HepG2 (cell line): ENCODE measurements at regions not wholly inside any gene's neighbourhood (a gene's known extent, or its start where the extent isn't known, plus 50 kb on each side); places are given as distances from the start of the nearest gene placed in this dataset.

Experiments
- ATF7 ChIP-seq, 2 experiments: fragments of 450-650 bp in 1 of 2; sonication (generic) in 1 of 2; formaldehyde crosslinking in 1 of 2; IDR thresholded peaks; 2 replicates each; pipeline versions ENCODE4 v1.4.0 to v1.6.1; 2016 to 2020; ENCODE audit warnings: antibody characterized with exemption in 1 of 2, mild to moderate bottlenecking in 1 of 2, missing genetic modification reagents in 1 of 2
- POLR2A ChIP-seq, 2 experiments: IDR thresholded peaks; 2 replicates each; pipeline ENCODE4 v1.6.1; 2011; ENCODE audit warnings: low read depth in 2 of 2, low read length in 2 of 2, mild to moderate bottlenecking in 1 of 2, moderate library complexity in 1 of 2; ENCODE audit not compliant: insufficient read depth in 1 of 2
- SRY ChIP-seq: sonication (generic); formaldehyde crosslinking; IDR thresholded peaks from 2 replicates; pipeline ENCODE4 v1.8.0; 2022; ENCODE audit warnings: mild to moderate bottlenecking, missing genetic modification reagents
- ZBTB8A ChIP-seq: sonication (generic); formaldehyde crosslinking; IDR thresholded peaks from 2 replicates; pipeline ENCODE4 v1.4.0; 2020; ENCODE audit warnings: mild to moderate bottlenecking, low read depth, missing genetic modification reagents, borderline replicate concordance
- TF ChIP-seq, protein P1 (sequence below): sonication (generic); formaldehyde crosslinking; IDR thresholded peaks from 2 replicates; pipeline ENCODE4 v1.5.0; 2020; ENCODE audit warnings: mild to moderate bottlenecking, missing genetic modification reagents
- TF ChIP-seq, protein P2 (sequence below): sonication (generic); formaldehyde crosslinking; IDR thresholded peaks from 2 replicates; pipeline ENCODE4 v1.5.0; 2020; ENCODE audit warnings: mild to moderate bottlenecking, missing genetic modification reagents, moderate library complexity
- TF ChIP-seq, protein P3 (sequence below): sonication (generic); formaldehyde crosslinking; conservative IDR thresholded peaks from 2 replicates; pipeline ENCODE4 v1.4.0; 2020; ENCODE audit warnings: missing genetic modification reagents

DNA sequence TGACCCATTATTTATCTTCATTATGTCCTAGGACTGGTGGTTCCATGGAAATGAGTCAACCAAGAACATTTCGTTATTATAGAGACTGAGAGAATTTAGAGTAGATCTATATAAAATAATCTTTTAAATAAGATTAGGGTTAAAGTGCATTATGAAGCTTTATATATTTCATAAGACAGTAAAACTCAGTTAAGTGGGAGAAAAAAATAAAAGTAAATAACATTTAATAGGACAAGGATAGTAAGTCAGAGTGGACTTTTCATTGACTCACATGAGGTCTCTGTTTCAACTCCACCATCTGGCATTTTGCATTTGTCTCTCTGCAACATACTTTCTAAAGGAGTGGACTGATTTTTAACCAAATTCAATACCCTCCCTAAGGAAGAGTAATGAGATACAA lies 125.3 kb upstream of the CCDC68 start:
- no peak for TF ChIP-seq POLR2A (IDR thresholded peaks at IDR 0.05; ENCODE audit: insufficient read depth in 1 of 2, low read depth in 2 of 2, low read length in 2 of 2)
- TF ChIP-seq, protein P1, sequence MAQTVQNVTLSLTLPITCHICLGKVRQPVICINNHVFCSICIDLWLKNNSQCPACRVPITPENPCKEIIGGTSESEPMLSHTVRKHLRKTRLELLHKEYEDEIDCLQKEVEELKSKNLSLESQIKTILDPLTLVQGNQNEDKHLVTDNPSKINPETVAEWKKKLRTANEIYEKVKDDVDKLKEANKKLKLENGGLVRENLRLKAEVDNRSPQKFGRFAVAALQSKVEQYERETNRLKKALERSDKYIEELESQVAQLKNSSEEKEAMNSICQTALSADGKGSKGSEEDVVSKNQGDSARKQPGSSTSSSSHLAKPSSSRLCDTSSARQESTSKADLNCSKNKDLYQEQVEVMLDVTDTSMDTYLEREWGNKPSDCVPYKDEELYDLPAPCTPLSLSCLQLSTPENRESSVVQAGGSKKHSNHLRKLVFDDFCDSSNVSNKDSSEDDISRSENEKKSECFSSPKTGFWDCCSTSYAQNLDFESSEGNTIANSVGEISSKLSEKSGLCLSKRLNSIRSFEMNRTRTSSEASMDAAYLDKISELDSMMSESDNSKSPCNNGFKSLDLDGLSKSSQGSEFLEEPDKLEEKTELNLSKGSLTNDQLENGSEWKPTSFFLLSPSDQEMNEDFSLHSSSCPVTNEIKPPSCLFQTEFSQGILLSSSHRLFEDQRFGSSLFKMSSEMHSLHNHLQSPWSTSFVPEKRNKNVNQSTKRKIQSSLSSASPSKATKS: no peak
- TF ChIP-seq ZBTB8A (CRISPR knock-in tag): no peak
- TF ChIP-seq, protein P2, sequence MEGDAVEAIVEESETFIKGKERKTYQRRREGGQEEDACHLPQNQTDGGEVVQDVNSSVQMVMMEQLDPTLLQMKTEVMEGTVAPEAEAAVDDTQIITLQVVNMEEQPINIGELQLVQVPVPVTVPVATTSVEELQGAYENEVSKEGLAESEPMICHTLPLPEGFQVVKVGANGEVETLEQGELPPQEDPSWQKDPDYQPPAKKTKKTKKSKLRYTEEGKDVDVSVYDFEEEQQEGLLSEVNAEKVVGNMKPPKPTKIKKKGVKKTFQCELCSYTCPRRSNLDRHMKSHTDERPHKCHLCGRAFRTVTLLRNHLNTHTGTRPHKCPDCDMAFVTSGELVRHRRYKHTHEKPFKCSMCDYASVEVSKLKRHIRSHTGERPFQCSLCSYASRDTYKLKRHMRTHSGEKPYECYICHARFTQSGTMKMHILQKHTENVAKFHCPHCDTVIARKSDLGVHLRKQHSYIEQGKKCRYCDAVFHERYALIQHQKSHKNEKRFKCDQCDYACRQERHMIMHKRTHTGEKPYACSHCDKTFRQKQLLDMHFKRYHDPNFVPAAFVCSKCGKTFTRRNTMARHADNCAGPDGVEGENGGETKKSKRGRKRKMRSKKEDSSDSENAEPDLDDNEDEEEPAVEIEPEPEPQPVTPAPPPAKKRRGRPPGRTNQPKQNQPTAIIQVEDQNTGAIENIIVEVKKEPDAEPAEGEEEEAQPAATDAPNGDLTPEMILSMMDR (CRISPR knock-in tag): no peak
- TF ChIP-seq, protein P3, sequence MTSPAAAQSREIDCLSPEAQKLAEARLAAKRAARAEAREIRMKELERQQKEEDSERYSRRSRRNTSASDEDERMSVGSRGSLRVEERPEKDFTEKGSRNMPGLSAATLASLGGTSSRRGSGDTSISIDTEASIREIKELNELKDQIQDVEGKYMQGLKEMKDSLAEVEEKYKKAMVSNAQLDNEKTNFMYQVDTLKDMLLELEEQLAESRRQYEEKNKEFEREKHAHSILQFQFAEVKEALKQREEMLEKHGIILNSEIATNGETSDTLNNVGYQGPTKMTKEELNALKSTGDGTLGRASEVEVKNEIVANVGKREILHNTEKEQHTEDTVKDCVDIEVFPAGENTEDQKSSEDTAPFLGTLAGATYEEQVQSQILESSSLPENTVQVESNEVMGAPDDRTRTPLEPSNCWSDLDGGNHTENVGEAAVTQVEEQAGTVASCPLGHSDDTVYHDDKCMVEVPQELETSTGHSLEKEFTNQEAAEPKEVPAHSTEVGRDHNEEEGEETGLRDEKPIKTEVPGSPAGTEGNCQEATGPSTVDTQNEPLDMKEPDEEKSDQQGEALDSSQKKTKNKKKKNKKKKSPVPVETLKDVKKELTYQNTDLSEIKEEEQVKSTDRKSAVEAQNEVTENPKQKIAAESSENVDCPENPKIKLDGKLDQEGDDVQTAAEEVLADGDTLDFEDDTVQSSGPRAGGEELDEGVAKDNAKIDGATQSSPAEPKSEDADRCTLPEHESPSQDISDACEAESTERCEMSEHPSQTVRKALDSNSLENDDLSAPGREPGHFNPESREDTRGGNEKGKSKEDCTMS: no peak
- TF ChIP-seq ATF7 (IDR thresholded peaks at IDR 0.05): no peak
- TF ChIP-seq ATF7 (CRISPR knock-in tag; IDR thresholded peaks at IDR 0.05): no peak
- TF ChIP-seq SRY (CRISPR knock-in tag): no peak
